B cell (primary cell): ENCODE measurements at regions not wholly inside any gene's neighbourhood (a gene's known extent, or its start where the extent isn't known, plus 50 kb on each side); places are given as distances from the start of the nearest gene placed in this dataset.

Source experiments
- ATAC-seq: fragments of 200-7000 bp; cut with Tn5 transposase; one replicate; pipeline ENCODE4 v1.10.0; 2021; ENCODE audit warnings: low read depth, mild to moderate bottlenecking, moderate number of reproducible peaks, moderate library complexity
- CTCF ChIA-PET: fragments of 350-600 bp; sonication (Branson Sonifier 250); formaldehyde crosslinking; loops from one replicate; lab custom pipeline; 2021; ENCODE audit warnings: antibody characterized with exemption, inconsistent platforms; lab: Charles Lee
- POLR2A ChIA-PET: fragments of 350-600 bp; sonication (Branson Sonifier 250); formaldehyde crosslinking; loops from one replicate; lab custom pipeline; 2021; ENCODE audit warnings: antibody characterized with exemption; lab: Charles Lee
- DNase-seq: peaks from one replicate; pipeline ENCODE4 v3.0.0; 2013
- H2AFZ ChIP-seq: 2 replicates; pipeline ENCODE4 v1.6.1; 2012; ENCODE audit warnings: mild to moderate bottlenecking, low read depth, low read length; ENCODE audit not compliant: insufficient read depth, poor library complexity, severe bottlenecking
- H3K27ac ChIP-seq, 2 donors: 1 replicate in 1 of 2; 2 replicates in 1 of 2; pipeline ENCODE4 v1.5.1; 2012 to 2013; ENCODE audit warnings: low read length in 2 of 2, mild to moderate bottlenecking in 2 of 2, moderate library complexity in 1 of 2
- H3K27me3 ChIP-seq, 4 experiments: fragments of 200-600 bp in 1 of 4; sonication (generic) in 1 of 4; replicated peaks in 1 of 4; 1 replicate in 2 of 4; 2 replicates in 2 of 4; pipeline versions ENCODE4 v1.6.1 to v1.7.0; 2013 to 2016; ENCODE audit warnings: low read length in 3 of 4, mild to moderate bottlenecking in 2 of 4, mixed read lengths in 1 of 4, moderate library complexity in 1 of 4; ENCODE audit not compliant: insufficient read depth in 4 of 4, control insufficient read depth in 3 of 4; ENCODE audit errors: control extremely low read depth in 1 of 4
- H3K36me3 ChIP-seq, 2 experiments: replicated peaks in 1 of 2; 1 replicate in 1 of 2; 2 replicates in 1 of 2; pipeline versions ENCODE4 v1.6.1 to v1.7.1; 2013; ENCODE audit warnings: low read length in 1 of 2; ENCODE audit not compliant: insufficient read depth in 2 of 2, control insufficient read depth in 1 of 2; ENCODE audit errors: control extremely low read depth in 1 of 2, extremely low read depth in 1 of 2
- H3K4me1 ChIP-seq, 2 donors: fragments of 200-600 bp in 1 of 2; sonication (generic) in 1 of 2; 1 replicate in 1 of 2; 2 replicates in 1 of 2; pipeline versions ENCODE4 v1.5.1 to v1.6.1; 2013 to 2017; ENCODE audit warnings: low read length in 2 of 2; ENCODE audit not compliant: control insufficient read depth in 2 of 2, insufficient read depth in 2 of 2
- H3K4me2 ChIP-seq: replicated peaks from 2 replicates; pipeline ENCODE3; 2012; ENCODE audit warnings: mild to moderate bottlenecking, low read depth, low read length; ENCODE audit not compliant: poor library complexity, severe bottlenecking
- H3K4me3 ChIP-seq, 5 experiments: fragments of 200-600 bp in 1 of 5; sonication (generic) in 1 of 5; 1 replicate in 3 of 5; 2 replicates in 2 of 5; pipeline versions ENCODE4 v1.5.1 to v1.7.0; 2011 to 2016; ENCODE audit warnings: low read length in 4 of 5, mild to moderate bottlenecking in 4 of 5, low read depth in 2 of 5, control low read depth in 1 of 5, moderate library complexity in 1 of 5; ENCODE audit not compliant: insufficient read depth in 1 of 5; ENCODE audit errors: control extremely low read depth in 1 of 5, extremely low read depth in 1 of 5
- H3K79me2 ChIP-seq: fragments of 200-600 bp; sonication (generic); one replicate; pipeline ENCODE4 v1.6.0; 2016; ENCODE audit warnings: low read length; ENCODE audit not compliant: control insufficient read depth, insufficient read depth
- H3K9ac ChIP-seq: fragments of 200-600 bp; sonication (generic); 2 replicates; pipeline ENCODE4 v1.6.1; 2017; ENCODE audit warnings: mild to moderate bottlenecking, low read length, moderate library complexity
- H3K9me3 ChIP-seq, 3 donors: one replicate each; pipeline versions ENCODE4 v1.6.1 to v1.7.1; 2013; ENCODE audit warnings: low read length in 2 of 3; ENCODE audit not compliant: control insufficient read depth in 2 of 3, insufficient read depth in 1 of 3; ENCODE audit errors: control extremely low read depth in 1 of 3
- H4K20me1 ChIP-seq: 2 replicates; pipeline ENCODE4 v1.6.0; 2012; ENCODE audit warnings: mild to moderate bottlenecking, low read length; ENCODE audit not compliant: insufficient read depth, control insufficient read depth, poor library complexity, severe bottlenecking
- H3K27ac Mint-ChIP-seq: one replicate; pipeline ENCODE4 v1.8.0; 2021; ENCODE audit warnings: mixed read lengths
- H3K27me3 Mint-ChIP-seq: one replicate; pipeline ENCODE4 v1.8.0; 2021; ENCODE audit warnings: mixed read lengths
- H3K4me1 Mint-ChIP-seq: one replicate; pipeline ENCODE4 v1.8.0; 2021; ENCODE audit warnings: mixed read lengths
- H3K4me3 Mint-ChIP-seq: one replicate; pipeline ENCODE4 v1.8.0; 2021; ENCODE audit warnings: mixed read lengths
- H3K9me3 Mint-ChIP-seq: one replicate; pipeline ENCODE4 v1.8.0; 2022; ENCODE audit warnings: mixed read lengths; ENCODE audit not compliant: insufficient read depth
- EZH2 ChIP-seq: IDR thresholded peaks from 2 replicates; pipeline ENCODE4 v1.6.1; 2012; ENCODE audit warnings: borderline replicate concordance, low read depth, mild to moderate bottlenecking, moderate library complexity, low read length; ENCODE audit not compliant: insufficient read depth, poor library complexity, severe bottlenecking
- WGBS: methylation state at CpG from one replicate; pipeline ENCODE4 v1.1.5; 2013; ENCODE audit warnings: missing lambda C conversion rate; ENCODE audit not compliant: insufficient coverage; 5-methylcytosine and 5-hydroxymethylcytosine counted together
- intact Hi-C: fragments of 100-400 bp; cut with micrococcal nuclease; formaldehyde crosslinking; loops from one replicate; pipeline ENCODE4 v1.10.0; 2022
- TF ChIP-seq, protein P1 (sequence below): fragments of 200-600 bp; IDR thresholded peaks from one replicate; pipeline ENCODE4 v1.8.0; 2022; ENCODE audit warnings: antibody characterized with exemption, mild to moderate bottlenecking

DNA sequence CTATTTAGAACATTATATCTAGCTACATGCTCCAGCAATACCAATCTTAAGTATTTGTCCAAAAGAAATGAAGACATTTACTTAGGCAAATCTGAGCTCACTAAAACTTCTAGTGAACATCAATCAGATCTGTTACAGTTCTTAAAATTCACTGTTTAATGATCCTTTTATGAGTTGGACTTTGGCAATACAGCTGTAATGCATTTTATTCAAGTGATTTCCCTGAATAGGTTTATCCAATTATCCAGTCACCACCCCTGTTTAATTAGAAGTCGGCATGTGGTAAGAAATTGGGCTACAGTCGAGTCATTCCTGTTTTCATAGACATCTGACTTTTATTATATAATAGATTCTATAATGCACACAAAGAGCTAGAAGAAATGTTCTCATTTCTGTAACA lies 1029.0 kb upstream of the TENM4 start:
- H3K9me3 ChIP-seq = no peaks in the 10 kb centered on the region
- H3K9ac ChIP-seq = no peak overlapping the region
- ATAC-seq (no peak), DNase-seq (no peak)
- ChIA-PET POLR2A (no interaction called here), CTCF (no interaction called here)
- no peaks in the 10 kb centered on the region for H3K4me1 Mint-ChIP-seq
- no peak overlapping the region for H3K4me3 Mint-ChIP-seq
- H3K4me3 ChIP-seq = no peak overlapping the region
- no peaks in the 10 kb centered on the region for H3K36me3 ChIP-seq
- WGBS = no CpG with 5 or more reads among the region's 2 CpGs
- no peaks in the 10 kb centered on the region for H3K79me2 ChIP-seq
- no peak for TF ChIP-seq EZH2
- TF ChIP-seq, protein P1, sequence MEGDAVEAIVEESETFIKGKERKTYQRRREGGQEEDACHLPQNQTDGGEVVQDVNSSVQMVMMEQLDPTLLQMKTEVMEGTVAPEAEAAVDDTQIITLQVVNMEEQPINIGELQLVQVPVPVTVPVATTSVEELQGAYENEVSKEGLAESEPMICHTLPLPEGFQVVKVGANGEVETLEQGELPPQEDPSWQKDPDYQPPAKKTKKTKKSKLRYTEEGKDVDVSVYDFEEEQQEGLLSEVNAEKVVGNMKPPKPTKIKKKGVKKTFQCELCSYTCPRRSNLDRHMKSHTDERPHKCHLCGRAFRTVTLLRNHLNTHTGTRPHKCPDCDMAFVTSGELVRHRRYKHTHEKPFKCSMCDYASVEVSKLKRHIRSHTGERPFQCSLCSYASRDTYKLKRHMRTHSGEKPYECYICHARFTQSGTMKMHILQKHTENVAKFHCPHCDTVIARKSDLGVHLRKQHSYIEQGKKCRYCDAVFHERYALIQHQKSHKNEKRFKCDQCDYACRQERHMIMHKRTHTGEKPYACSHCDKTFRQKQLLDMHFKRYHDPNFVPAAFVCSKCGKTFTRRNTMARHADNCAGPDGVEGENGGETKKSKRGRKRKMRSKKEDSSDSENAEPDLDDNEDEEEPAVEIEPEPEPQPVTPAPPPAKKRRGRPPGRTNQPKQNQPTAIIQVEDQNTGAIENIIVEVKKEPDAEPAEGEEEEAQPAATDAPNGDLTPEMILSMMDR = no peak
- intact Hi-C loops = no loop called here
- H3K27ac Mint-ChIP-seq = no peak overlapping the region
- no peaks in the 10 kb centered on the region for H3K27me3 ChIP-seq
- no peaks in the 10 kb centered on the region for H3K9me3 Mint-ChIP-seq
- H2AFZ ChIP-seq = no peak overlapping the region
- H3K4me2 ChIP-seq = no peak overlapping the region
- no peaks in the 10 kb centered on the region for H3K27me3 Mint-ChIP-seq
- H3K4me1 ChIP-seq = no peaks in the 10 kb centered on the region
- no peaks in the 10 kb centered on the region for H4K20me1 ChIP-seq
- no peak overlapping the region for H3K27ac ChIP-seq

DNA sequence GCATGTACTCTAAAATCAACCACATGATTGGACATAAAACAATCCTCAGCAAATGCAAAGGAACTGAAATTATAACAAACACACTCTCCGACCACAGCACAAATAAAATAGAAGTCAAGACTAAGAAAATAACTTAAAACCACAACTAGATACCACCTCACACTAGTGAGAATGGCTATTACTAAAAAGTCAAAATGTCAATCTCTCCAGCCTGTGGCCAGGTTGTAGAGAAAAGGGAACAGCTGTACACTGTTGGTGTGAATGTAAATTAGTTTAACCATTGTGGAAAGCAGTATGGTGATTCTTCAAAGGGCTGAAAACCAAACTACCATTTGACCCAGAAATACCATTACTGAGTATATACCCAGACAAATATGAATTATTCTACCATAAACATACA lies 1025.7 kb upstream of the TENM4 start:
- Mint-ChIP-seq H3K4me3 (no peak overlapping the region), H3K9me3 (no peaks in the 10 kb centered on the region), H3K27me3 (no peaks in the 10 kb centered on the region), H3K27ac (no peak overlapping the region), H3K4me1 (no peaks in the 10 kb centered on the region)
- no peaks in the 10 kb centered on the region for H3K36me3 ChIP-seq
- H3K4me2 ChIP-seq = no peak overlapping the region
- no peaks in the 10 kb centered on the region for H3K4me1 ChIP-seq
- no peak overlapping the region for H3K4me3 ChIP-seq
- H2AFZ ChIP-seq = no peak overlapping the region
- intact Hi-C loops = no loop called here
- peaks cover 0 to 19% (median 0%) of the 10 kb centered on the region in 3 donors for H3K9me3 ChIP-seq
- ATAC-seq (no peak), DNase-seq (no peak)
- CTCF ChIA-PET = no interaction called here
- H3K27ac ChIP-seq = no peak overlapping the region
- TF ChIP-seq EZH2 = no peak
- TF ChIP-seq, protein P1 = no peak
- H4K20me1 ChIP-seq = no peaks in the 10 kb centered on the region
- H3K9ac ChIP-seq = no peak overlapping the region
- H3K27me3 ChIP-seq = no peaks in the 10 kb centered on the region
- H3K79me2 ChIP-seq = no peaks in the 10 kb centered on the region
- no CpG with 5 or more reads among the region's 1 CpG for WGBS
- POLR2A ChIA-PET = no interaction called here
